ENCODE measurements at regions not wholly inside any gene's neighbourhood (a gene's known extent, or its start where the extent isn't known, plus 50 kb on each side); places are given as distances from the start of the nearest gene placed in this dataset.

GRCh38 chr6:14710421-14710820 is 535.4 kb upstream of the JARID2 start:
- BruUV-seq (replicated peaks) = no TSS peak
- ChIA-PET POLR2A (no interaction called here), CTCF (interaction anchor here (1.3 to 1.4 kb wide), 2 partner anchors 9 to 12 kb away, joined by 4 to 5 read pairs; no protein-coding TSS in a partner anchor), RAD21 (ENCODE audit: low non-redundant PET in 1 of 2, low total read pairs in 2 of 2, uncharacterized antibody in 2 of 2, unreplicated experiment in 2 of 2) (interaction anchor here in 1 of 2 experiments (0.6 kb wide), 1 partner anchor 241 kb away, joined by 3 read pairs; no protein-coding TSS in a partner anchor)
- no peak overlapping the region for H2AFZ ChIP-seq (ENCODE audit: low read depth, low read length, poor library complexity, severe bottlenecking)
- no peak overlapping the region for H3K27ac ChIP-seq (ENCODE audit: low read depth, low read length)
- no peaks in the 10 kb centered on the region for H3K9me3 ChIP-seq (ENCODE audit: control insufficient read depth in 1 of 2, insufficient read depth in 1 of 2, low read depth in 1 of 2, low read length in 2 of 2)
- no peaks in the 10 kb centered on the region for H3K27me3 ChIP-seq (ENCODE audit: insufficient read depth, low read length)
- intact Hi-C loops (cut with micrococcal nuclease) = loop anchor here (5.0 kb wide), 1 partner anchor 498 kb away; no protein-coding TSS in a partner anchor
- DNase-seq (ENCODE audit: low read depth, low spot score) = no peak
- no peak for ATAC-seq
- H3K9me2 ChIP-seq (ENCODE audit: insufficient read depth) = no peaks in the 10 kb centered on the region
- no peak overlapping the region for H3K9ac ChIP-seq (ENCODE audit: low read length)
- H4K20me1 ChIP-seq (ENCODE audit: insufficient read depth) = no peaks in the 10 kb centered on the region
- H3K4me1 ChIP-seq (ENCODE audit: control insufficient read depth in 1 of 2, insufficient read depth in 2 of 2, low read length in 2 of 2) = peaks cover 0 to 69% of the 10 kb centered on the region in 2 experiments; a peak in 2 of 4 replicates
- H3K4me3 ChIP-seq (replicated peaks in 1 of 2; ENCODE audit: low read depth in 1 of 2, low read length in 2 of 2) = no peak overlapping the region
- H3K4me2 ChIP-seq (ENCODE audit: low read length) = no peak overlapping the region
- no peaks in the 10 kb centered on the region for H3K79me2 ChIP-seq (ENCODE audit: insufficient read depth, low read length)
- TF ChIP-seq REST (IDR thresholded peaks at IDR 0.05; ENCODE audit: low read depth) (no peak), YY1 (IDR thresholded peaks at IDR 0.05; ENCODE audit: extremely low read depth, insufficient replicate concordance, low read depth, low read length) (no peak), CEBPB (IDR thresholded peaks at IDR 0.05; ENCODE audit: low read depth) (no peak), EZH2phosphoT487 (IDR thresholded peaks at IDR 0.05; ENCODE audit: borderline replicate concordance) (no peak), ATF3 (IDR thresholded peaks at IDR 0.05) (no peak), MAX (IDR thresholded peaks at IDR 0.05) (no peak), JUND (IDR thresholded peaks at IDR 0.05) (no peak), SIN3A (IDR thresholded peaks at IDR 0.05; ENCODE audit: low read depth) (no peak), EZH2 (IDR thresholded peaks at IDR 0.05) (no peak), POLR2A (IDR thresholded peaks at IDR 0.05; ENCODE audit: borderline replicate concordance, extremely low read depth, insufficient read depth, insufficient read length) (no peak), ZNF274 (IDR thresholded peaks at IDR 0.05; ENCODE audit: low read depth, low read length) (no peak), POLR2AphosphoS5 (IDR thresholded peaks at IDR 0.05; ENCODE audit: low read depth, low read length) (no peak)
- H3K36me3 ChIP-seq (ENCODE audit: control insufficient read depth in 1 of 2, insufficient read depth in 2 of 2, low read length in 2 of 2) = no peaks in the 10 kb centered on the region

Data from HCT116 (cell line).